ENCODE measurements at regions not wholly inside any gene's neighbourhood (a gene's known extent, or its start where the extent isn't known, plus 50 kb on each side); places are given as distances from the start of the nearest gene placed in this dataset.
"Not testable (repeated sequence)": the region's sequence is repeated elsewhere in the genome, so short reads cannot be mapped to it uniquely, and the experiment has no call there.

- no peak for ATAC-seq
- intact Hi-C loops (cut with DNase I) = no loop called here
- DNase-seq (ENCODE audit: missing footprints) = no peak
Observed at GRCh38 chrX:42386681-42387080, 391.3 kb downstream of the PPP1R2C start.

DNA sequence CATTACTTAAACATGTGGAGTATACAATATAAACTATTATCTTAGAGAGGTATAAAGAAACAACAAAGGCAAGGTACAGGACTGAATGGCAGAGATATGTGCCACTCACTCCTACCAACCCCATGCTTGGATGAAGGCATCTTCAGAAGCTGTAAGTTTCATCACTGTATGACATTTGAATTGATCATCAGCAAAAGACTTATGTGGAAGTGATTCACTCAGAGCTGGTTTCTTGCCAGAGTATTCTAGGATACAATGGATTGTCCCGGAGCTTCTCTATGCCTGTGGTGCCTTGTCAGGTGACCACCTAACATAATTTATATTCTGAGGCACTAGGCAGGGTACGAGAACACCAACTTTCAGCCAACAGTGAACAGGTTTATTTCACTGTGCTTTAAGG lies 392.2 kb downstream of the PPP1R2C start:
- DNase-seq (ENCODE audit: missing footprints) (no peak), ATAC-seq (no peak)
- intact Hi-C loops (cut with DNase I) = no loop called here

DNA sequence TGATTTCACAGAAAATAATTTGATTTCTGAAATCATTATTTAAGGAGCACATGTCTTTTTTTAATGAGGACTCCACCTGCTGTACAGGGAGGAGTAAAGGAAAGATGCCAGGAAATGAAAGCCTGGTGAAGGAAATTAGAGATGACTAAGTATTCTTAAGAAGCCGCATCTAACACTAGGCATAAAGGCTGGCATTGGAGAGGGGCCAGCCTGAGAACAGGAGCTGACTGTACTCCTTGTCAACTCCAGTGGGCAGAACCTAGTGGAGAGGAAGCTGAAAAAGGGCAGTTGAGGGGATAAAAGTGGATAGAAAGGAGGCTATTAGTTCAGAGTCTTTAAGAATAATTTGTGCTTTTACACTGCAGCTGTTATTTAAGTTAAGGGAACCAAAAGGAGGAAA lies 393.0 kb downstream of the PPP1R2C start:
- intact Hi-C loops (cut with DNase I) = no loop called here
- no peak for ATAC-seq
- DNase-seq (ENCODE audit: missing footprints) = no peak

DNA sequence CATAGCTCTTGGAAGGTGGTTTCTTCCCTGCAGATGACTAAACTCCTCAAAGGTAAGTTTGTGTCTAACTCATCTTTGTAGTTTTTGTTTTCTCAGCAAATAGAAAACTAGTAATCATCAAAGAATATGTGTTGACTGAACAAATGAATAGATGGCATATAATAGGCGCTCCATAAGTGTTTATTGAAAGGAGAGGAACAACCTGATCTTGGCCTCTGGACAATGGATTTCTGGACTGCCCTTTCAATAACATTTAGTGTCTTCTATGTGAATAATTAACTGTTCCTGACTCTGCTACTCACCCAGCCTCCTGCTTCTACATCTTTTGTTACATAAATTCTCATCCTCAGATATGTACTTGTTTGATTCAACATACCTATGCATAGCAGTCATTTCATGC lies 399.1 kb downstream of the PPP1R2C start:
- intact Hi-C loops (cut with DNase I) = no loop called here
- no peak for ATAC-seq

GRCh38 chrX:42375086-42375485 lies 402.9 kb downstream of the PPP1R2C start:
- ATAC-seq = no peak
- intact Hi-C loops (cut with DNase I) = no loop called here
- no peak for DNase-seq (ENCODE audit: missing footprints)

More for the DNA sequence above, 399.1 kb downstream of the PPP1R2C start:
- no peak for DNase-seq (ENCODE audit: missing footprints)

GRCh38 chrX:42366181-42366580 lies 411.8 kb downstream of the PPP1R2C start:
- no peak for ATAC-seq
- intact Hi-C loops (cut with DNase I) = no loop called here
- no peak for DNase-seq (ENCODE audit: missing footprints)

- DNase-seq (ENCODE audit: missing footprints) = no peak
- ATAC-seq = no peak
- intact Hi-C loops (cut with DNase I) = no loop called here
Observed at GRCh38 chrX:42362219-42362618, 415.7 kb downstream of the PPP1R2C start.

- ATAC-seq; DNase-seq (ENCODE audit: missing footprints); intact Hi-C loops (cut with DNase I): not testable (repeated sequence)
Observed at GRCh38 chrX:42342981-42343380, 419.6 kb upstream of the CASK start.

Data from Right ventricle myocardium inferior (tissue), 1 donor.